A549 (cell line): ENCODE measurements at regions not wholly inside any gene's neighbourhood (a gene's known extent, or its start where the extent isn't known, plus 50 kb on each side); places are given as distances from the start of the nearest gene placed in this dataset.
A peak's percentile ranks its signal among the peaks of the same experiment; 100 is the strongest.

Experiments
- ATAC-seq, 2 experiments: fragments of 200-7000 bp in 1 of 2; fragments of >200 bp in 1 of 2; cut with Nextera tagmentation in 1 of 2; cut with Tn5 transposase in 1 of 2; 3 replicates each; pipeline versions ENCODE4 v1.8.0 to v1.9.1; 2018 to 2020; ENCODE audit warnings: mild to moderate bottlenecking in 1 of 2, moderate library complexity in 1 of 2
- CTCF ChIA-PET: fragments of 300-600 bp; sonication (Branson Sonifier 250); formaldehyde crosslinking; extraction: SDS; loops from one replicate; lab custom pipeline; 2021; ENCODE audit warnings: antibody characterized with exemption, inconsistent platforms; lab: Yijun Ruan, JAX
- POLR2A ChIA-PET: fragments of 350-600 bp; formaldehyde crosslinking; extraction: SDS; loops from one replicate; lab custom pipeline; 2021; ENCODE audit warnings: antibody characterized with exemption, inconsistent platforms; lab: Yijun Ruan, JAX
- DNase-seq, 2 experiments: peaks; one replicate each; pipeline versions ENCODE4 v3.0.0 to v3.0.0-alpha.2; 2011 to 2016; ENCODE audit warnings: low read depth in 1 of 2, low spot score in 1 of 2
- FAIRE-seq: peaks from 2 replicates; lab custom pipeline; 2011; peaks lifted over from hg19 to GRCh38; lab: Jason Lieb, UNC
- H3K27ac ChIP-seq, 2 experiments: fragments of >200 bp; sonication (Bioruptor Twin); formaldehyde crosslinking; 3 replicates each; pipeline ENCODE4 v1.5.1; 2016 to 2017
- H3K4me1 ChIP-seq: fragments of >200 bp; sonication (Bioruptor Twin); formaldehyde crosslinking; 3 replicates; pipeline ENCODE4 v1.6.1; 2016
- H3K4me2 ChIP-seq: fragments of >200 bp; sonication (Bioruptor Twin); formaldehyde crosslinking; 3 replicates; pipeline ENCODE4 v1.6.1; 2016
- H3K4me3 ChIP-seq: fragments of >200 bp; sonication (Bioruptor Twin); formaldehyde crosslinking; 3 replicates; pipeline ENCODE4 v1.5.1; 2016
- H3K9me3 ChIP-seq: fragments of >200 bp; sonication (Bioruptor Twin); formaldehyde crosslinking; 3 replicates; pipeline ENCODE4 v1.6.1; 2016
- CHD2 ChIP-seq: fragments of 150-350 bp; IDR thresholded peaks from 2 replicates; pipeline ENCODE4 v1.6.1; 2014; ENCODE audit warnings: low read length; ENCODE audit not compliant: partially characterized antibody
- EHF ChIP-seq: fragments of 250-450 bp; sonication (Bioruptor Pico); IDR thresholded peaks from 2 replicates; pipeline ENCODE4 v1.5.0; 2020; ENCODE audit warnings: mild to moderate bottlenecking
- EHMT2 ChIP-seq: fragments of 200-600 bp; sonication (generic); IDR thresholded peaks from 2 replicates; pipeline ENCODE4 v1.6.1; 2016; ENCODE audit warnings: antibody characterized with exemption, low read depth, mild to moderate bottlenecking, moderate library complexity
- FOXS1 ChIP-seq: fragments of 250-450 bp; sonication (Bioruptor Pico); IDR thresholded peaks from 2 replicates; pipeline ENCODE4 v1.5.0; 2020; ENCODE audit warnings: mild to moderate bottlenecking, moderate library complexity
- HEYL ChIP-seq: fragments of 250-450 bp; sonication (Bioruptor Pico); IDR thresholded peaks from 2 replicates; pipeline ENCODE4 v1.8.0; 2021; ENCODE audit warnings: mild to moderate bottlenecking, moderate library complexity
- HOXB5 ChIP-seq: fragments of 250-450 bp; sonication (Bioruptor Pico); IDR thresholded peaks from 2 replicates; pipeline ENCODE4 v1.5.0; 2020; ENCODE audit warnings: mild to moderate bottlenecking, moderate library complexity
- MAFK ChIP-seq: fragments of 450-650 bp; IDR thresholded peaks from 2 replicates; pipeline ENCODE4 v1.6.1; 2014; ENCODE audit not compliant: partially characterized antibody
- POLR2AphosphoS2 ChIP-seq: conservative IDR thresholded peaks from 2 replicates; pipeline ENCODE4 v1.6.1; 2012; ENCODE audit warnings: low read length, improper control_type of control experiment, inconsistent platforms
- RAD21 ChIP-seq, 2 experiments: fragments of >200 bp in 1 of 2; sonication (Bioruptor Twin) in 1 of 2; formaldehyde crosslinking in 1 of 2; IDR thresholded peaks in 1 of 2; conservative IDR thresholded peaks in 1 of 2; 2 replicates in 1 of 2; 3 replicates in 1 of 2; pipeline ENCODE4 v1.6.1; 2012 to 2018; ENCODE audit warnings: inconsistent platforms in 1 of 2
- RCOR1 ChIP-seq: fragments of 150-350 bp; IDR thresholded peaks from 2 replicates; pipeline ENCODE4 v1.6.1; 2014; ENCODE audit warnings: antibody characterized with exemption, low read length, low read depth
- RFX5 ChIP-seq: fragments of 450-650 bp; IDR thresholded peaks from 2 replicates; pipeline ENCODE4 v1.7.1; 2014; ENCODE audit warnings: antibody characterized with exemption, mild to moderate bottlenecking, moderate library complexity
- TP53 ChIP-seq: fragments of 250-450 bp; sonication (Bioruptor Pico); IDR thresholded peaks from 2 replicates; pipeline ENCODE4 v1.5.0; 2021; ENCODE audit warnings: mild to moderate bottlenecking, moderate library complexity
- ZNF302 ChIP-seq: fragments of 250-450 bp; sonication (Bioruptor Pico); IDR thresholded peaks from 2 replicates; pipeline ENCODE4 v1.9.0; 2021; ENCODE audit warnings: inconsistent platforms, mild to moderate bottlenecking, moderate library complexity
- WGBS: methylation state at CpG from one replicate; pipeline ENCODE4 v1.1.6; 2017; ENCODE audit errors: missing lambda C conversion rate; 5-methylcytosine and 5-hydroxymethylcytosine counted together
- TF ChIP-seq, protein P1 (sequence below): fragments of 150-350 bp; IDR thresholded peaks from 2 replicates; pipeline ENCODE4 v1.6.1; 2014; ENCODE audit warnings: low read depth, mild to moderate bottlenecking, low read length
- TF ChIP-seq, protein P2 (sequence below): fragments of 200-600 bp; sonication (generic); IDR thresholded peaks from 2 replicates; pipeline ENCODE4 v1.6.1; 2016; ENCODE audit warnings: antibody characterized with exemption, mild to moderate bottlenecking, moderate library complexity
- TF ChIP-seq, protein P3 (sequence below): fragments of 450-650 bp; IDR thresholded peaks from 2 replicates; pipeline ENCODE4 v1.6.1; 2014; ENCODE audit warnings: antibody characterized with exemption
- TF ChIP-seq, protein P4 (sequence below): fragments of >200 bp; sonication (Bioruptor Twin); formaldehyde crosslinking; IDR thresholded peaks from 3 replicates; pipeline ENCODE4 v1.6.1; 2016

DNA sequence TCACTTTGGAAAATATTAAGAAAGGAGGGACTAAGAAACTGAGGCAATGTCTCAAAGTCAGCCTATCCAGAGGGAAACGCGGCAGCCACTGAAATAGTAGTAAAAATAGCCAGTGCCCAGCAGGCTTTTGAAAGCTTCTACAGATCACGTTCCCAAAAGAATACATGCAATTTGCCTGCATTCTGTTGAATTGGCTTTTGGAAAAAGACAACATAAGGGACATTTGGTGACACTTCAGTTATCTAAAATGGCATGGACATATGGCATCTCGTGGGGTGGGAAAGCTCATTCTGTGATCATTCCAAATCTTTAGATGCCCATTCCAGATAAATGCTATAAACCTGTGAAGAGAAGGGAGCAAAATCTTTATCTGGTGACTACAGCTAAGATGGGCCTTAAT lies 82.8 kb upstream of the PDE1C start:
- 85% methylated on average over 4 of the region's 4 CpGs for WGBS
- POLR2A ChIA-PET, result no interaction called here
- no peak for FAIRE-seq

DNA sequence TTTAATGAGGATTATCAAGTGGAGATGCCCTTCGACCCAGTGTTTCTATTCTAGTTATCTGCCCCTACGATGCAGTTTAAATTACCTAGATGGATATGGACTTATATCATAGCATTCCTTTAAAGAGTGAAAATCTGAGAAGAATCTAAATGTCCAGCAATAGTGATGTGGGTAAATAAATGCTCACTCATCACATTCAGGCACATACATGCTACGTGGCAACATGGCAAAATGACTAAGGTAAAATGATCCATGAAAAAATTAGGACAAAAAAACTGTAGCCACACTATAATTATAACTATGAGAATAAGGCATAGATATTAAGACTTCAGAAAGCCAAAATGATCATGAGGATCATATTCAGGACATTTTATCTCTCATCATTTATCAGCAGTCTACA lies 82.4 kb upstream of the PDE1C start:
- POLR2A ChIA-PET, result no interaction called here
- DNase-seq (no peak), ATAC-seq (no peak), FAIRE-seq (no peak)
- Histone ChIP-seq H3K4me3 (no peak overlapping the region), H3K4me1 (peaks cover 3% of the 10 kb centered on the region; the same call in 1 of the 3 replicates), H3K4me2 (no peak overlapping the region), H3K27ac (no peak overlapping the region), H3K9me3 (no peaks in the 10 kb centered on the region)
- WGBS, result 69% methylated on average over 3 of the region's 3 CpGs
- CTCF ChIA-PET, result interaction anchor here (3.0 kb wide), 1 partner anchor 11 kb away, joined by 13 read pairs; no protein-coding TSS in a partner anchor
- no peak for TF ChIP-seq RCOR1
- peak; percentile 79 for TF ChIP-seq MAFK

More for the DNA sequence above, 82.8 kb upstream of the PDE1C start:
- Histone ChIP-seq H3K9me3 (no peaks in the 10 kb centered on the region), H3K4me3 (no peak overlapping the region), H3K4me1 (peaks cover 3% of the 10 kb centered on the region; the same call in 1 of the 3 replicates), H3K4me2 (no peak overlapping the region), H3K27ac (no peak overlapping the region)
- TF ChIP-seq, protein P1, sequence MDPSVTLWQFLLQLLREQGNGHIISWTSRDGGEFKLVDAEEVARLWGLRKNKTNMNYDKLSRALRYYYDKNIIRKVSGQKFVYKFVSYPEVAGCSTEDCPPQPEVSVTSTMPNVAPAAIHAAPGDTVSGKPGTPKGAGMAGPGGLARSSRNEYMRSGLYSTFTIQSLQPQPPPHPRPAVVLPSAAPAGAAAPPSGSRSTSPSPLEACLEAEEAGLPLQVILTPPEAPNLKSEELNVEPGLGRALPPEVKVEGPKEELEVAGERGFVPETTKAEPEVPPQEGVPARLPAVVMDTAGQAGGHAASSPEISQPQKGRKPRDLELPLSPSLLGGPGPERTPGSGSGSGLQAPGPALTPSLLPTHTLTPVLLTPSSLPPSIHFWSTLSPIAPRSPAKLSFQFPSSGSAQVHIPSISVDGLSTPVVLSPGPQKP, result no peak
- no peak for TF ChIP-seq EHF (CRISPR knock-in tag)
- TF ChIP-seq EHMT2, result no peak
- TF ChIP-seq CHD2, result no peak
- TF ChIP-seq, protein P2, sequence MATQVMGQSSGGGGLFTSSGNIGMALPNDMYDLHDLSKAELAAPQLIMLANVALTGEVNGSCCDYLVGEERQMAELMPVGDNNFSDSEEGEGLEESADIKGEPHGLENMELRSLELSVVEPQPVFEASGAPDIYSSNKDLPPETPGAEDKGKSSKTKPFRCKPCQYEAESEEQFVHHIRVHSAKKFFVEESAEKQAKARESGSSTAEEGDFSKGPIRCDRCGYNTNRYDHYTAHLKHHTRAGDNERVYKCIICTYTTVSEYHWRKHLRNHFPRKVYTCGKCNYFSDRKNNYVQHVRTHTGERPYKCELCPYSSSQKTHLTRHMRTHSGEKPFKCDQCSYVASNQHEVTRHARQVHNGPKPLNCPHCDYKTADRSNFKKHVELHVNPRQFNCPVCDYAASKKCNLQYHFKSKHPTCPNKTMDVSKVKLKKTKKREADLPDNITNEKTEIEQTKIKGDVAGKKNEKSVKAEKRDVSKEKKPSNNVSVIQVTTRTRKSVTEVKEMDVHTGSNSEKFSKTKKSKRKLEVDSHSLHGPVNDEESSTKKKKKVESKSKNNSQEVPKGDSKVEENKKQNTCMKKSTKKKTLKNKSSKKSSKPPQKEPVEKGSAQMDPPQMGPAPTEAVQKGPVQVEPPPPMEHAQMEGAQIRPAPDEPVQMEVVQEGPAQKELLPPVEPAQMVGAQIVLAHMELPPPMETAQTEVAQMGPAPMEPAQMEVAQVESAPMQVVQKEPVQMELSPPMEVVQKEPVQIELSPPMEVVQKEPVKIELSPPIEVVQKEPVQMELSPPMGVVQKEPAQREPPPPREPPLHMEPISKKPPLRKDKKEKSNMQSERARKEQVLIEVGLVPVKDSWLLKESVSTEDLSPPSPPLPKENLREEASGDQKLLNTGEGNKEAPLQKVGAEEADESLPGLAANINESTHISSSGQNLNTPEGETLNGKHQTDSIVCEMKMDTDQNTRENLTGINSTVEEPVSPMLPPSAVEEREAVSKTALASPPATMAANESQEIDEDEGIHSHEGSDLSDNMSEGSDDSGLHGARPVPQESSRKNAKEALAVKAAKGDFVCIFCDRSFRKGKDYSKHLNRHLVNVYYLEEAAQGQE, result no peak
- TF ChIP-seq ZNF302 (CRISPR knock-in tag), result no peak
- TF ChIP-seq, protein P3, sequence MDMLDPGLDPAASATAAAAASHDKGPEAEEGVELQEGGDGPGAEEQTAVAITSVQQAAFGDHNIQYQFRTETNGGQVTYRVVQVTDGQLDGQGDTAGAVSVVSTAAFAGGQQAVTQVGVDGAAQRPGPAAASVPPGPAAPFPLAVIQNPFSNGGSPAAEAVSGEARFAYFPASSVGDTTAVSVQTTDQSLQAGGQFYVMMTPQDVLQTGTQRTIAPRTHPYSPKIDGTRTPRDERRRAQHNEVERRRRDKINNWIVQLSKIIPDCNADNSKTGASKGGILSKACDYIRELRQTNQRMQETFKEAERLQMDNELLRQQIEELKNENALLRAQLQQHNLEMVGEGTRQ, result no peak
- TF ChIP-seq RFX5, result no peak
- TF ChIP-seq, protein P4, sequence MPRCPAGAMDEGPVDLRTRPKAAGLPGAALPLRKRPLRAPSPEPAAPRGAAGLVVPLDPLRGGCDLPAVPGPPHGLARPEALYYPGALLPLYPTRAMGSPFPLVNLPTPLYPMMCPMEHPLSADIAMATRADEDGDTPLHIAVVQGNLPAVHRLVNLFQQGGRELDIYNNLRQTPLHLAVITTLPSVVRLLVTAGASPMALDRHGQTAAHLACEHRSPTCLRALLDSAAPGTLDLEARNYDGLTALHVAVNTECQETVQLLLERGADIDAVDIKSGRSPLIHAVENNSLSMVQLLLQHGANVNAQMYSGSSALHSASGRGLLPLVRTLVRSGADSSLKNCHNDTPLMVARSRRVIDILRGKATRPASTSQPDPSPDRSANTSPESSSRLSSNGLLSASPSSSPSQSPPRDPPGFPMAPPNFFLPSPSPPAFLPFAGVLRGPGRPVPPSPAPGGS, result no peak
- TF ChIP-seq HOXB5 (CRISPR knock-in tag), result no peak
- no peak for TF ChIP-seq RAD21 (conservative IDR thresholded peaks at IDR 0.05 in 1 of 2, IDR thresholded peaks at IDR 0.05 in 1 of 2)
- TF ChIP-seq POLR2AphosphoS2, result no peak
- TF ChIP-seq MAFK, result no peak
- TF ChIP-seq TP53 (CRISPR knock-in tag), result no peak
- TF ChIP-seq FOXS1 (CRISPR knock-in tag), result no peak
- TF ChIP-seq HEYL (CRISPR knock-in tag), result no peak
- no peak for ATAC-seq
- CTCF ChIA-PET, result interaction anchor here (3.0 kb wide), 1 partner anchor 11 kb away, joined by 13 read pairs; no protein-coding TSS in a partner anchor
- no peak for DNase-seq
